ENCODE measurements at regions not wholly inside any gene's neighbourhood (a gene's known extent, or its start where the extent isn't known, plus 50 kb on each side); places are given as distances from the start of the nearest gene placed in this dataset.
"Not testable (repeated sequence)": the region's sequence is repeated elsewhere in the genome, so short reads cannot be mapped to it uniquely, and the experiment has no call there.

DNA sequence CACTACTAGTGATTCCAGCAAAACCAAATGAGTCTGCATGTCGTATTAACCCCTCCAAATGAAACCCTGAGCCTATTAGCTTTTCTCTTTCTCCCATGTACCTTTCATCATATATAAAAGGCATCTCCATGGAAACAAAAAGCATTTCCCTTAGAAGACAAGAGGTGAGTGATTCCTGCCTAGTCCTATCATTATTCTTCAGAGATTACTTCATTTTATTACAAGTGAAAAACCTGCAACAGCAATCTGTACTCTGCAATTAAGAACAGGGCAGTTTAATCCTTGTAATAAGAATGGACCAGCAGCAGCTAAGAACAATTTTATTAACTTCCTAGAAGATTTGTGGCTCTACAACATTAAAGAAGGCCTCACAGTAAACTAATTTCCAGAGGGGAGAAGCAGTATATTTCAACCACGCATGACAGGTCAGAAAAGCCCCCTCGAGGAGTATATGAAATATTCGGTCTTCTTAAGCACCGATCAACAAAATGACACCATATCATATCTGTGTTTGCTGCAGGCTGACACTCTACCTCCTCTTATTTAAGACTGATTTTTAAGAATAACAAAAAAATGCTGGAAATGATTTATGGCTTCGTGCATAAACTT lies 132.3 kb upstream of the TFPI start:
- no peak for DNase-seq

DNA sequence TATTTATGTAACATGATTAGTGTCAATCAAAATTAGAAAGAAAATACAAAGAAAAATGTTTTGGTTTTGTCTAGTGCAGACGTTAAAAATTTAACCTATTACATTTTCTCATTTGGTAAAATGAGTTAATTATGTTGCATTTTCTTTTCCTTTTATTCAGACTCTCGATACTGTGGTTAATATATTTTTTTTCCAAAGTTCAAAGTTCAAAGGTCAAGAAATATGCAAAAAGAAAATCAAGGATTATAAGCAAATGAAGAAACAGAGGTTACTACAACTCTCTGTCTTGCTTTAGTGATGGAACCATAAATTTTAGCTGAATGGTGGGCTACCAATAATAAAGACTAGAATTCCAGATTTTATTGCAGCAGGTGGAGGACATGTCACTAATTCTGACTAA lies 133.3 kb upstream of the TFPI start:
- no peak for DNase-seq

- no peak for DNase-seq
These were observed 135.1 kb upstream of the TFPI start for GRCh38 chr2:187689372-187689771.

DNA sequence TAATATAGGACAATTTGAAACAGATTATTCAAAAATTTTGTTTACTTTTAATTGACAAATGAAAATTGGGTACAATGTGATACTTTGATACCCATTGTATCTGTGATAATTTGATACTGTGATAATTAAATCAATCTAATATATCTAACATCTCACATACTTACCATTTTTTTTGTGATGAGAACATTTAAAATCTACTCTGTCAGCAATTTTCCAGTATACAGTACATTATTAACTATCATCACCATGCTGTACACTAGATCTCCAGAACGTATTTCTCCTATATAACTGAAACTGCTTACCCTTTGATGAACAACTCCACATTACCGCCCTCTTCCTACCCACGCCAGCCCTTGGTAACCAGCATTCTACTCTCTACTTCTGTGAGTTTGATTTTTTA lies 139.7 kb upstream of the TFPI start:
- no peak for DNase-seq

GRCh38 chr2:187696644-187697043 lies 142.4 kb upstream of the TFPI start:
- not testable (repeated sequence) for DNase-seq

GRCh38 chr2:187698374-187699110 lies 144.3 kb upstream of the TFPI start:
- no peak for DNase-seq

DNA sequence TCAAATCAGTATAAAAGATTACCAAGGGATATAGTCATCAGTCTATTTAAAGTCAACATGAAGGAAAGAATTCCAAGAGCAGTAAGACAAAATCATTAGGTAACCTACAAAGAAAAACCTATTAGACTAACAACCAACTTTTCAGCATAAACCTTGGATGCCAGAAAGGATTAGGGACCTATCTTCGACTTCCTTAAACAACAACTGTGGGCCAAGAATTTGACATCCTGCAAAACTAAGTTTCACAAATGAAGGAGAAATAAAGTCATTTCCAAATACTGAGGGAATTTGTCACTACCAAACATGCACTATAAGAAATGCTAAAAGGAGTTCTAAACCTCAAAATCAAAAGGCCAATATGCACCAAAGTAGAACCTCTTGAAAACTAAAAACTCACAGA lies 147.9 kb upstream of the TFPI start:
- no peak for DNase-seq

DNA sequence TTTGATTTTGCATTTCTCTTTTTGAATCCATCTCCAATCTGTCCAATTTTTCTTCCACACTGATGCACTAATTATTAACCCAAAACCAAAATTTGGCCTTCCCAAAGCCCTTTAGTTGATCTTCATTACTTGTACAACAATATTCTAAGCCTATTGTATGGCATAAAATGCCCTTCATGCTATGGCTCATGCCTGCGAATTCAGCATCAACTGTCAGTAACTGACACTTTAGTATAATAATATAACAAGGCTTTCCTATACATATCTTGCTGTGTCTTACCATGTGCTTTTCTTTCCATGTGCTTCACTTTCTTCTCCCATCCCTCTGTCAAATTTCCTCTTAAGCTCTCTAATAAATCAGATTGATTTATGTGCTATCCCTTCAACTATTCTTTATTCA lies 154.0 kb upstream of the TFPI start:
- DNase-seq, result no peak

DNA sequence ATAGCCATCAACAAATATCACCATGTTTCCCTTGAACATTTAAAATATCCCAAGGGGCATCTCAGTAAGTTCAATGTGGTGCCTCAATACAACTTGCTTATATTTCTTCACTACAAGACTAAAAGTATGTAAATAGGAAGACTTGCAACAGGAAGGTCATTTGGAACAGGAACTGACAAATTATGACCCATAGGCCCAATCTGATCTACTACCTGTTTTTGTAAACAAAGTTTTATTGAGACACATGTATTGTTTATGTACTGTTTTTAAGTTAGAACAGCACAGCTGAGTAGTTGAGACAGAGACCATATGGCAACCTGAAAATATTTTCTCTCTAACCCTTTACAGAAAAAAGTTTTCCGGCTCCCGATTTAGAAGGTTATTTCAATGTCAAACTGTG lies 154.8 kb upstream of the TFPI start:
- no peak for DNase-seq

DNA sequence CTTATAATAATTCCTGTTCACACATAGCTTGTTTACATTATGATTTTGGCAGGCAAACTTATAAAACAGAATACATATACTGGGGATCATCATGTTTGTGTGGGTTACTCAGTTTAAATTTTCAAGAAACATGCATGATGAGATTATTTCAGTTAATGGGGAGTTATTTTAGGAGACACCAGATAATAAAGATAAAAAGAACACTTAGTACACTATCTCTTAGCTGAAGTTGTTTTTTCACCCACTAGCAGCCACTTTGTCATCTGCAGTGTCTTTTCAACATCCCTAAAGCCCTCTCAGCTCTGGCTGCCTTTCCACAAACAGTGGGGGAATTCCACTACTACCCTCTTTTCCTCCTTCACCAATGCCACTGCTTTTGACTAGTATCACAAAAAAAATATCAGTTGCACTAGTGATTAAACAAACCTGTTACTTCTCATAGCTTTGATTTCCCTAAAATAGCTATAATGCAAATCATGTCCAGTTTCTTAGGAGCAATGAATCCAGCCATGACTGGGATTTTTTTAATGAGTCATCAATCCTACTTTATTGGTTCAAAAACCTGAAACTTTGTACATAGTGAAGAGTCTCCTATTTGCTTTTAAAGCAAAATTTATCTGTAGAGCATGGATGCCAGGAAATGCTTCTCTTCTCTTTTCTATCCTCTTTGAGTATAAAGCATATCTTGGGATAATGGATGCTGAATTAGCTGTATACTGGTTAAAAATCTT lies 156.7 kb upstream of the TFPI start:
- DNase-seq, result no peak

- no peak for DNase-seq
These were observed 161.4 kb upstream of the TFPI start for GRCh38 chr2:187715590-187715989.

DNA sequence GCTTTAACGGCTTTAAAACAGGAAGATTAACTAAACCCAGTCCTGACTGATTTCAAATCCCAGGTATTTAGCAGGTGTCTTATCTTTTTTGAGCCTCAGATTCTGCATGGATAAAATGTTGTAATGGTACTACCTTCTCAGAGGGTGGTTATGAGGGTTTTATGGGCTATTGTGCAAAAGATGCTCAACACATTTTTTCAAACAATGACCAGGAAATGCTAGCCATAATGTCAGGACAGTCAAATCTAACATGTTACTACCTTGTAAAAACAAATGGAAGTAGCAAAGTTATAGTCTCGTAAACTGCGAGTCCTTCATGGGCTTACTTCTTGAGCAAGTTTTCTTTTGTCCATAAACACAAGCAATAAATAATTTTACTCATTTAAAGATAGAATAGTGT lies 162.1 kb upstream of the TFPI start:
- no peak for DNase-seq

DNA sequence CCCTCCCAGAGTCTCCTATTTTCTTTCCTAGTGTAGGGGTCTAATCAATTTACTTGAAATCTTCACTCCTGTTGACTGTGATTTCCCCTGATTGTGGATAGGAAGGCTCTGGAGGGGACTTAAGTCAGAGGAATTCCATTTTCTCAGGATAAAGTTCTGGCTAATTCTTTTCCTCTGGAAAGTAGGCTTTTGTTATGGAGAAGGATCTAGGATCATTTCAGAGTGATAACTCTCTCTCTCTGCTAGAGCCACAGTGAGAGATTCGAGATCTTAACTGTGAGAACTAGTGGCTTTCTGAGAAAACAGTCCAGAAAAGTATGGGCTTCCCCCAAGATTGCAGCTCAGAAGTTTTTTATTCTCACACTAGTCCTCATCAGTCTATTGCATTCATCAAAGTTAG lies 163.9 kb upstream of the TFPI start:
- no peak for DNase-seq

DNA sequence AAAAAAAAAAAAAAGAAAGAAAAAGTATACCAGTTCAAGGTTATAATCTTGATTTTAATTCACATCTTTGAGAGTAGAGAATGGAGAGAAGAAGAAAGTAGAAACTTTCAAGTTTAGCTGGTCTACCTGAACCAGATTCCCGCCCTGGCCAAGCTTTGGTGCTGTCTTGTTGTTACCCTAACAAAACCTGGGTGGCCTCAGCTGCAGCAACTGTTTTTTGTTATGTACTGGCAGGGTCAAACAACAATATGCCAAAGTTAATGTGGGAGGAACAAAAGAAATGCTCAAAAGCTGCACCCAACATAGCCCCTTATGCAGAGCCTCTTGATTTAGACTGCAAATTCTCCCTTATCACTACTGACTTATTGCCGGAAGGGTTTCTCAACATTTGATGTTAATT lies 165.3 kb upstream of the TFPI start:
- no peak for DNase-seq

GRCh38 chr2:187748958-187749357 lies 194.7 kb upstream of the TFPI start:
- no peak for DNase-seq

GRCh38 chr2:187749804-187750431 lies 195.7 kb upstream of the TFPI start:
- DNase-seq, result no peak

DNA sequence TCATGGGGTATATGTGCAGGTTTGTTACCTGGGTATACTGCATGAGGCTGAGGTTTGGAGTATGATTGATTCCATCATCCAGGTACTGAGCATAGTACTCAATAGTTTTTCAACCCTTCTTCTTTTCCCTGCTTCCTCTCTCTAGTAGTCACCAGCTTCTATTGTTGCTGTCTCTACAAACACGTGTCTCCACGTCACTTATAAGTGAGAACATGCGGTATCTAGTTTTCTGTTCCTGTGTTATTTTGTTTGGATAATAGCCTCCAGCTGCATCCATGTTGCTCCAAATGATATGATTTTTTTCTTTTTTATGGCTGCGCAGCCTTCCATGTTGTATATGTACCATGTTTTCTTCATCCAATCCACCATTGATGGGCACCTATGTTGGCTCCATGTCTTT lies 214.8 kb upstream of the TFPI start:
- no peak for DNase-seq

DNA sequence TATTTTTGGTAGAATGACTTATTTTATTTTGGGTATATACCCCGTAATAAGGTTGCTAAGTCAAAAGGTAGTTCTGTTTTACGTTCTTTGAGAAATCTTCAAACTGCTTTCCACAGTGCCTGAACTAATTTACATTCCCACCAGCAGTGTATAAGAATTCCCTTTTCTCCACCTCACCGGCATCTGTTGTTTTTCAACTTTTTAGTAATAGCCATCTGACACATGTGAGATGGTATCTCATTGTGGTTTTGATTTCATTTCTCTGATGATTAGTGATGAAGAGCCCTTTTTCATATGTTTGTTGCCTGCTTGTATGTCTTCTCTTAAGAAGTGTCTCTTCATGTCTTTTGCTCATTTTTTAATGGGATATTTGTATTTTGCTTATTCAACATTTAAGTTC lies 215.2 kb upstream of the TFPI start:
- DNase-seq, result no peak

GRCh38 chr2:187774551-187775071 lies 220.4 kb upstream of the TFPI start:
- no peak for DNase-seq

GRCh38 chr2:187775196-187775595 lies 221.0 kb upstream of the TFPI start:
- no peak for DNase-seq

GRCh38 chr2:187775651-187776050 lies 221.4 kb upstream of the TFPI start:
- DNase-seq, result no peak

GRCh38 chr2:187782301-187782700 lies 228.1 kb upstream of the TFPI start:
- no peak for DNase-seq

GRCh38 chr2:187783446-187783845 lies 229.2 kb upstream of the TFPI start:
- no peak for DNase-seq

GRCh38 chr2:187784138-187784537 lies 229.9 kb upstream of the TFPI start:
- not testable (repeated sequence) for DNase-seq

All from MV-4-11 (cell line).